IMR-90 (cell line): ENCODE measurements at regions not wholly inside any gene's neighbourhood (a gene's known extent, or its start where the extent isn't known, plus 50 kb on each side); places are given as distances from the start of the nearest gene placed in this dataset.

Source experiments
- ATAC-seq: fragments of 200-7000 bp; cut with Tn5 transposase; 2 replicates; pipeline ENCODE4 v1.9.1; 2020; ENCODE audit warnings: low read depth, mild to moderate bottlenecking, moderate library complexity
- BruUV-seq: library from RNA; stranded (reverse); fragments of 400-500 nt; replicated peaks from 2 replicates; lab custom pipeline; 2021; lab: Mats Ljungman, UMichigan
- CTCF ChIA-PET: fragments of 300-600 bp; formaldehyde crosslinking; extraction: SDS; loops from one replicate; lab custom pipeline; 2021; ENCODE audit warnings: antibody characterized with exemption; lab: Yijun Ruan, JAX
- POLR2A ChIA-PET: fragments of 300-600 bp; sonication (Branson Sonifier 250); formaldehyde crosslinking; loops from one replicate; lab custom pipeline; 2022; ENCODE audit warnings: antibody characterized with exemption; ENCODE audit not compliant: unreplicated experiment; lab: Charles Lee
- DNase-seq: peaks from one replicate; pipeline ENCODE4 v3.0.0; 2013
- H2AFZ ChIP-seq: replicated peaks from 2 replicates; pipeline ENCODE3; 2013; ENCODE audit warnings: low read length, mild to moderate bottlenecking; ENCODE audit not compliant: poor library complexity
- H2AK5ac ChIP-seq: 2 replicates; pipeline ENCODE4 v1.6.1; 2013; ENCODE audit warnings: low read depth, low read length, inconsistent platforms
- H2AK9ac ChIP-seq: replicated peaks from 2 replicates; pipeline ENCODE3; 2013; ENCODE audit warnings: mild to moderate bottlenecking, low read depth, low read length, moderate library complexity; ENCODE audit not compliant: poor library complexity
- H2BK120ac ChIP-seq: 2 replicates; pipeline ENCODE4 v1.6.1; 2013; ENCODE audit warnings: low read depth, low read length, inconsistent platforms
- H2BK15ac ChIP-seq: 3 replicates; pipeline ENCODE4 v1.6.1; 2013; ENCODE audit warnings: low read depth, low read length, inconsistent platforms
- H2BK20ac ChIP-seq: 2 replicates; pipeline ENCODE4 v1.6.1; 2013; ENCODE audit warnings: low read depth, mild to moderate bottlenecking, inconsistent platforms, low read length, moderate library complexity
- H2BK5ac ChIP-seq: 2 replicates; pipeline ENCODE4 v1.6.1; 2013; ENCODE audit warnings: mild to moderate bottlenecking, low read depth, low read length, inconsistent platforms; ENCODE audit not compliant: poor library complexity, severe bottlenecking
- H3K14ac ChIP-seq: replicated peaks from 2 replicates; pipeline ENCODE4 v1.6.1; 2013; ENCODE audit warnings: low read depth, low read length, inconsistent platforms
- H3K18ac ChIP-seq: 2 replicates; pipeline ENCODE4 v1.6.1; 2013; ENCODE audit warnings: low read depth, low read length, control low read depth
- H3K23ac ChIP-seq: 2 replicates; pipeline ENCODE4 v1.6.1; 2013; ENCODE audit warnings: low read depth, low read length, inconsistent platforms
- H3K27ac ChIP-seq: 2 replicates; pipeline ENCODE4 v1.5.1; 2013; ENCODE audit warnings: mild to moderate bottlenecking, control low read depth, low read length; ENCODE audit not compliant: insufficient read depth
- H3K27me3 ChIP-seq: 2 replicates; pipeline ENCODE4 v1.6.1; 2013; ENCODE audit warnings: low read length; ENCODE audit not compliant: control insufficient read depth, insufficient read depth
- H3K36me3 ChIP-seq: 2 replicates; pipeline ENCODE4 v1.6.1; 2013; ENCODE audit warnings: low read length, mixed read lengths; ENCODE audit not compliant: control insufficient read depth, insufficient read depth
- H3K4ac ChIP-seq: 2 replicates; pipeline ENCODE4 v1.6.1; 2013; ENCODE audit warnings: low read depth, low read length, inconsistent platforms
- H3K4me1 ChIP-seq: 2 replicates; pipeline ENCODE4 v1.6.1; 2013; ENCODE audit warnings: low read length, mixed read lengths; ENCODE audit not compliant: control insufficient read depth, insufficient read depth
- H3K4me2 ChIP-seq: 2 replicates; pipeline ENCODE4 v1.6.1; 2013; ENCODE audit warnings: low read depth, mild to moderate bottlenecking, control low read depth, low read length, moderate library complexity
- H3K4me3 ChIP-seq: 2 replicates; pipeline ENCODE4 v1.5.1; 2013; ENCODE audit warnings: low read depth, mild to moderate bottlenecking, control low read depth, low read length, moderate library complexity; ENCODE audit not compliant: insufficient read depth
- H3K56ac ChIP-seq: 2 replicates; pipeline ENCODE4 v1.6.1; 2013; ENCODE audit warnings: low read length, inconsistent platforms; ENCODE audit not compliant: insufficient read depth; ENCODE audit errors: extremely low read depth
- H3K79me1 ChIP-seq, 2 experiments: 2 replicates each; pipeline ENCODE4 v1.6.1; 2013; ENCODE audit warnings: low read length in 2 of 2, inconsistent platforms in 1 of 2, low read depth in 1 of 2
- H3K9ac ChIP-seq: 2 replicates; pipeline ENCODE4 v1.6.1; 2013; ENCODE audit warnings: low read depth, low read length, control low read depth
- H3K9me1 ChIP-seq: 2 replicates; pipeline ENCODE4 v1.6.1; 2013; ENCODE audit warnings: low read length, inconsistent platforms; ENCODE audit not compliant: insufficient read depth
- H3K9me3 ChIP-seq: 2 replicates; pipeline ENCODE4 v1.6.1; 2013; ENCODE audit warnings: low read length; ENCODE audit not compliant: control insufficient read depth, insufficient read depth
- H4K20me1 ChIP-seq: 2 replicates; pipeline ENCODE4 v1.6.1; 2013; ENCODE audit warnings: low read length, inconsistent platforms; ENCODE audit not compliant: insufficient read depth
- H4K5ac ChIP-seq: 2 replicates; pipeline ENCODE4 v1.6.1; 2013; ENCODE audit warnings: mild to moderate bottlenecking, low read depth, low read length, control low read depth
- H4K8ac ChIP-seq, 2 experiments: 2 replicates each; pipeline ENCODE4 v1.6.1; 2013; ENCODE audit warnings: low read depth in 2 of 2, low read length in 2 of 2, control low read depth in 1 of 2, inconsistent platforms in 1 of 2
- H4K91ac ChIP-seq: 2 replicates; pipeline ENCODE4 v1.6.1; 2013; ENCODE audit warnings: low read depth, low read length, inconsistent platforms; ENCODE audit not compliant: insufficient read depth
- BHLHE40 ChIP-seq: fragments of 150-350 bp; IDR thresholded peaks from 2 replicates; pipeline ENCODE4 v1.6.1; 2016; ENCODE audit warnings: mild to moderate bottlenecking, low read depth, low read length
- CEBPB ChIP-seq: IDR thresholded peaks from 2 replicates; pipeline ENCODE4 v1.6.1; 2012; ENCODE audit warnings: low read depth, low read length, improper control_type of control experiment
- CHD1 ChIP-seq: IDR thresholded peaks from 2 replicates; pipeline ENCODE4 v1.6.1; 2012; ENCODE audit warnings: low read depth, low read length, improper control_type of control experiment
- FOS ChIP-seq: fragments of 150-350 bp; IDR thresholded peaks from 2 replicates; pipeline ENCODE4 v1.6.1; 2016; ENCODE audit warnings: low read depth, low read length
- MAFK ChIP-seq: IDR thresholded peaks from 2 replicates; pipeline ENCODE4 v1.6.1; 2012; ENCODE audit warnings: low read depth, low read length, improper control_type of control experiment
- MAZ ChIP-seq: IDR thresholded peaks from 2 replicates; pipeline ENCODE4 v1.6.1; 2012; ENCODE audit warnings: low read depth, mild to moderate bottlenecking, low read length, improper control_type of control experiment, moderate library complexity, borderline replicate concordance
- MXI1 ChIP-seq: IDR thresholded peaks from 2 replicates; pipeline ENCODE4 v1.6.1; 2012; ENCODE audit warnings: low read depth, mild to moderate bottlenecking, low read length, moderate library complexity, borderline replicate concordance
- NFE2L2 ChIP-seq: fragments of 150-350 bp; IDR thresholded peaks from 2 replicates; pipeline ENCODE4 v1.6.1; 2016; ENCODE audit warnings: low read depth, mild to moderate bottlenecking, low read length
- POLR2A ChIP-seq: IDR thresholded peaks from 2 replicates; pipeline ENCODE4 v1.6.1; 2012; ENCODE audit warnings: mild to moderate bottlenecking, low read depth, low read length
- RAD21 ChIP-seq: IDR thresholded peaks from 2 replicates; pipeline ENCODE4 v1.6.1; 2012; ENCODE audit warnings: low read length, improper control_type of control experiment
- RCOR1 ChIP-seq: IDR thresholded peaks from 2 replicates; pipeline ENCODE4 v1.6.1; 2012; ENCODE audit warnings: mild to moderate bottlenecking, low read length, improper control_type of control experiment; ENCODE audit not compliant: insufficient replicate concordance
- RFX5 ChIP-seq: IDR thresholded peaks from 2 replicates; pipeline ENCODE4 v1.8.0; 2012; ENCODE audit warnings: low read depth, mild to moderate bottlenecking, low read length, moderate library complexity
- SMC3 ChIP-seq: fragments of 150-350 bp; IDR thresholded peaks from 2 replicates; pipeline ENCODE4 v1.6.1; 2016; ENCODE audit warnings: low read depth, mild to moderate bottlenecking, antibody characterized with exemption, low read length, moderate library complexity
- WGBS, 2 experiments: methylation state at CpG; one replicate each; pipeline versions ENCODE4 v1.1.5 to v1.1.7; 2013; ENCODE audit warnings: missing lambda C conversion rate in 2 of 2; ENCODE audit not compliant: insufficient read length in 1 of 2; ENCODE audit errors: extremely low coverage in 2 of 2; 5-methylcytosine and 5-hydroxymethylcytosine counted together
- dilution Hi-C: fragments of 300-500 bp; cut with HindIII; formaldehyde crosslinking; loops from one replicate; pipeline ENCODE4 v1.14.3; 2018; ENCODE audit warnings: low sequenced_read_pairs; ENCODE audit not compliant: unreplicated experiment
- in situ Hi-C: fragments of 300-500 bp; cut with MboI; formaldehyde crosslinking; loops from 3 replicates; pipeline ENCODE4 v1.14.3; 2019; ENCODE audit warnings: low sequenced_read_pairs, inconsistent platforms, mixed read lengths
- intact Hi-C: fragments of 100-400 bp; cut with micrococcal nuclease; formaldehyde crosslinking; loops from 2 replicates; pipeline ENCODE4 v1.10.0; 2022
- TF ChIP-seq, protein P1 (sequence below): fragments of 150-350 bp; IDR thresholded peaks from 2 replicates; pipeline ENCODE4 v1.6.1; 2017; ENCODE audit warnings: mild to moderate bottlenecking, antibody characterized with exemption, low read length, low read depth
- TF ChIP-seq, protein P2 (sequence below): fragments of 150-350 bp; IDR thresholded peaks from 2 replicates; pipeline ENCODE4 v1.6.1; 2016; ENCODE audit warnings: low read depth, mild to moderate bottlenecking, low read length, moderate library complexity, borderline replicate concordance
- TF ChIP-seq, protein P3 (sequence below): conservative IDR thresholded peaks from 2 replicates; pipeline ENCODE4 v1.5.1; 2012; ENCODE audit warnings: mild to moderate bottlenecking, low read depth, low read length, improper control_type of control experiment

DNA sequence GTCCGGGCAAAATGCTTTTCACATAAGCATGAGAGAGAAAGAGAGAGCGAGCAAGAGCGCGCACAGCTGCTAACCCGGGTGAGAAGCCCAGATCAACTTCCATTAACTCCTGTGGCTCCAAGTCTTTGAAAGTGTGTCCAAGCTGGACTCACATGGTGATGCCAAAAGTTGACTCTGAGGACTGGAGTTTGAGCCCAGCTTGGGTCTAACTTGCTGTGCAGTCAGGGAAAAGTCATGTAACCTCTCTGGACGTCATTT, 357.2 kb upstream of the SULF2 start:
- Histone ChIP-seq H3K14ac (no peak overlapping the region), H2BK20ac (no peak overlapping the region), H3K4me2 (no peak overlapping the region), H3K23ac (no peak overlapping the region), H4K20me1 (no peaks in the 10 kb centered on the region), H4K91ac (no peak overlapping the region), H3K79me1 (no peaks in the 10 kb centered on the region), H4K8ac (no peak overlapping the region), H3K27me3 (peaks cover 2% of the 10 kb centered on the region; the same call in 1 of the 2 replicates), H3K4me3 (no peak overlapping the region), H2AK5ac (no peak overlapping the region), H3K56ac (no peak overlapping the region), H3K9me1 (no peaks in the 10 kb centered on the region), H2AK9ac (no peak overlapping the region), H2BK120ac (no peak overlapping the region), H3K4me1 (no peaks in the 10 kb centered on the region), H2BK15ac (no peak overlapping the region), H3K18ac (no peak overlapping the region), H2BK5ac (no peak overlapping the region), H3K36me3 (no peaks in the 10 kb centered on the region), H2AFZ (no peak overlapping the region), H3K9ac (no peak overlapping the region), H3K27ac (no peak overlapping the region), H4K5ac (no peak overlapping the region), H3K4ac (no peak overlapping the region), H3K9me3 (peaks cover 15% of the 10 kb centered on the region; the same call in 1 of the 2 replicates)
- DNase-seq, result no peak
- CTCF ChIA-PET, result no interaction called here
- POLR2A ChIA-PET, result no interaction called here
- intact Hi-C loops (no loop called here), dilution Hi-C loops (no loop called here), in situ Hi-C loops (no loop called here)
- TF ChIP-seq, protein P1, sequence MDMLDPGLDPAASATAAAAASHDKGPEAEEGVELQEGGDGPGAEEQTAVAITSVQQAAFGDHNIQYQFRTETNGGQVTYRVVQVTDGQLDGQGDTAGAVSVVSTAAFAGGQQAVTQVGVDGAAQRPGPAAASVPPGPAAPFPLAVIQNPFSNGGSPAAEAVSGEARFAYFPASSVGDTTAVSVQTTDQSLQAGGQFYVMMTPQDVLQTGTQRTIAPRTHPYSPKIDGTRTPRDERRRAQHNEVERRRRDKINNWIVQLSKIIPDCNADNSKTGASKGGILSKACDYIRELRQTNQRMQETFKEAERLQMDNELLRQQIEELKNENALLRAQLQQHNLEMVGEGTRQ, result no peak
- TF ChIP-seq FOS (no peak), RCOR1 (no peak), RAD21 (no peak), CEBPB (no peak), CHD1 (no peak), POLR2A (no peak), MXI1 (no peak), BHLHE40 (no peak), NFE2L2 (no peak), SMC3 (no peak), MAFK (no peak), RFX5 (no peak), MAZ (no peak)
- TF ChIP-seq, protein P2, sequence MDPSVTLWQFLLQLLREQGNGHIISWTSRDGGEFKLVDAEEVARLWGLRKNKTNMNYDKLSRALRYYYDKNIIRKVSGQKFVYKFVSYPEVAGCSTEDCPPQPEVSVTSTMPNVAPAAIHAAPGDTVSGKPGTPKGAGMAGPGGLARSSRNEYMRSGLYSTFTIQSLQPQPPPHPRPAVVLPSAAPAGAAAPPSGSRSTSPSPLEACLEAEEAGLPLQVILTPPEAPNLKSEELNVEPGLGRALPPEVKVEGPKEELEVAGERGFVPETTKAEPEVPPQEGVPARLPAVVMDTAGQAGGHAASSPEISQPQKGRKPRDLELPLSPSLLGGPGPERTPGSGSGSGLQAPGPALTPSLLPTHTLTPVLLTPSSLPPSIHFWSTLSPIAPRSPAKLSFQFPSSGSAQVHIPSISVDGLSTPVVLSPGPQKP, result no peak
- TF ChIP-seq, protein P3, sequence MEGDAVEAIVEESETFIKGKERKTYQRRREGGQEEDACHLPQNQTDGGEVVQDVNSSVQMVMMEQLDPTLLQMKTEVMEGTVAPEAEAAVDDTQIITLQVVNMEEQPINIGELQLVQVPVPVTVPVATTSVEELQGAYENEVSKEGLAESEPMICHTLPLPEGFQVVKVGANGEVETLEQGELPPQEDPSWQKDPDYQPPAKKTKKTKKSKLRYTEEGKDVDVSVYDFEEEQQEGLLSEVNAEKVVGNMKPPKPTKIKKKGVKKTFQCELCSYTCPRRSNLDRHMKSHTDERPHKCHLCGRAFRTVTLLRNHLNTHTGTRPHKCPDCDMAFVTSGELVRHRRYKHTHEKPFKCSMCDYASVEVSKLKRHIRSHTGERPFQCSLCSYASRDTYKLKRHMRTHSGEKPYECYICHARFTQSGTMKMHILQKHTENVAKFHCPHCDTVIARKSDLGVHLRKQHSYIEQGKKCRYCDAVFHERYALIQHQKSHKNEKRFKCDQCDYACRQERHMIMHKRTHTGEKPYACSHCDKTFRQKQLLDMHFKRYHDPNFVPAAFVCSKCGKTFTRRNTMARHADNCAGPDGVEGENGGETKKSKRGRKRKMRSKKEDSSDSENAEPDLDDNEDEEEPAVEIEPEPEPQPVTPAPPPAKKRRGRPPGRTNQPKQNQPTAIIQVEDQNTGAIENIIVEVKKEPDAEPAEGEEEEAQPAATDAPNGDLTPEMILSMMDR, result no peak
- 60% methylated on average over 3 of the region's 6 CpGs; no CpG with 5 or more reads in 1 of the 2 experiments for WGBS, 2 experiments
- BruUV-seq, result no TSS peak
- ATAC-seq, result no peak
